Forelimb muscle (tissue), 1 donor: ENCODE measurements at regions not wholly inside any gene's neighbourhood (a gene's known extent, or its start where the extent isn't known, plus 50 kb on each side); places are given as distances from the start of the nearest gene placed in this dataset.

ENCODE experiments used
- DNase-seq: peaks from one replicate; pipeline ENCODE4 v3.0.0-alpha.2; 2013; ENCODE audit warnings: low read depth

DNA sequence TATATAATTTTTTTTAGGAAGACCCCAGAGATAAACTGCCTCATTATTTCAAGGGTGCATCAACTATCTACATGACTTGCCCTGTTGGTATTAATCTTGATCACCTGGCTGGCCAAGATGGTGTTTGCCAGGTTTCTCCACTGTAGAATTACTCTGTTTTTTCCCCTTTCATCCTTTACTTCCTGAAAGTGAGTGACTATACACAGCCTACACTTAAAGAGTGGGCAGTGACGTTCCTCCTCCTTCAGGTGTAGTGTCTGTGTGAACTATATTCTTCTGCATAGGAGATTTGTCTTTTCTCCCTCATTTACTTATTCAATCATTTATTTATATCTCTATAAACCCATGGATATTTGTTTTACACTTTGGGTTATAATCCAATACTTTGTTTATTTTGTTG, 246.7 kb downstream of the IRF8 start:
- DNase-seq, result no peak

DNA sequence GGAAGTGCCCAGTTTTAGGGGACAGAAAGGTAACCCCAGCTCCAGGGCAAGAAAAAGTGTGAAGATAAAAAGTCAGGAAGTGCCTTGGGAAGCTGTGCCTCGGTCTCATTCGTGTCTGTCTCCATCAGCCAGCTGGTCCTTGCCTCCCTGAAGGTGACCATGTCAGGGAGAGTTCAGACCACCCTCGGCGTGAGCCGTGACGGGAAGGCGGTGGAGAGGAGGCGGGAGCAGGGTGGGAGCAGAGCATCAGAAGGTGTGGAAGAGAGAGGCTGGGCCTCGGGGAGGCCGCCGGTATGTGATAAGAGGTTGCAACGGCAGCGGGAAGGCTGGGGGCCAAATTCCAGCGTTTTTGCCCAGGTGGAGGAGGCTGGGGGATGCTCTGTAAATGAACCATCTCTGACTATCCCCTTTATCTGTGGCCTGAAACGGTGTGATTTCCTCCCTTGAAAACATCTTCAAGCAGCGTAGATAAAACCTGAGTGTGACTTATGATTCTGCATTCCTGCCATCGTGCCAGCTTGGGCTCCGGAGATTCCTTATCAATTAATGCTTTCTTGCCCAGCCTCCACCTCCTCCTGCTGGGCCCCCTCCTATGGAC, 251.8 kb downstream of the IRF8 start:
- no peak for DNase-seq

DNA sequence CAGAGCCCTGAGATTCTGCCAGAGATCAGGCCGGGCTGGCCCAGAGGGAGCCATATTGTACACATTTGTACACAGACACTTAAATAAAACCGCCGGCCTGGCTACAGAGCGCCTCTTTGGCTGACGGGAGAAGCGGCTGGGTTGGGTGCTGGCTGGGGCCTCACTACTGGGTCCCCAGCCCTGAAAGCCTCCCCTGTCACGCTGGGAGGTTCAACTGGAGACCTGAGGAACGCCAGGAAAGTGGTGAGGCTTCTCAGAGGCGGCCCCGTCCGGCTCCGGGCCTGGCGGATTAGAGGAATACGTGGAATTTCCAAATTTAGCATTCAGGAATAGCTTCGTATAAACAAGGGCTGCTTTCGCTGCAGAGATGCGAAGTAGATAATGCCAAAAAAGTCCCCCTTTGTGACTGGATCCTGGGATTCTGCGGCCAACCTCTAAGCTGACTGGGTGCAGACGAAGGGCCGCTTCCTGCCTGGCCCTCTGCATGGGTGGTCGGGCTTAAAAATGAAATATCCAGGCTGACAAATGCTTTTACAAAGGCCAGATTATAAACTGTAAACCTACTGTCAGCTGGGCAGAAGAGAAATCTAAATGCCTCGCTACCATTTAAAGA, 252.4 kb downstream of the IRF8 start:
- DNase-seq, result no peak

- DNase-seq, result no peak
Observed at GRCh38 chr16:86156155-86156554, 257.2 kb downstream of the IRF8 start.

DNA sequence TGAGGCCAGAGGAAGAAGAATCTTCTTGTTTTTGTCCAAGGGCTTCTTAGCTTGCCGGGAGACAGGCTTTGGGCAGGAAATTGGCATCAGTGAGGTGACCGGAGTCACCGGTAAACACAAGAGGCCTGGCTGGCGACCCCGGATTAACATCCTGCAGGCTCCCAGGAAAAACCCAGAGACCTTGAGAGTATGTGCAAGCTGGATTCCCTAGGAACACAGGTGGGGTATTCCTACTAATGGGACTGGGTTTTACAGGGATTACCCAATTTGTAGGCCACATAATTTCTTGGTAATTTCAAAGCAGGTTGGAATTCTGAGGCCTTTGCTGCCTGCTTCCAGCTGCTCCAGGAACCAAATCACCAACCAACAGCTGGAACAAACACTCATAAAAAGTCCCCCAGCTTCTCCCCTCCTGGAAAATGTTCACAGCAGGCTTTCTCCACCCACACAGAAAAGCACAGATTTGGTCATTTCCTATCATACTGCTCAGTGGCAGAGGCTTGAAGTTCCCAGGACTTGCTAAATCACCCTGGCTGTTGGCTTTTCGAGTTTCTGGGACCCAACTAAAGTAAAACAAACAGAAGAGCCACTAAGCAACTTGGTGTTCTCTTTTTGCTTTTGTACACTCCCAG, 258.8 kb downstream of the IRF8 start:
- DNase-seq, result no peak

- no peak for DNase-seq
Observed at GRCh38 chr16:86158688-86159360, 259.9 kb downstream of the IRF8 start.

DNA sequence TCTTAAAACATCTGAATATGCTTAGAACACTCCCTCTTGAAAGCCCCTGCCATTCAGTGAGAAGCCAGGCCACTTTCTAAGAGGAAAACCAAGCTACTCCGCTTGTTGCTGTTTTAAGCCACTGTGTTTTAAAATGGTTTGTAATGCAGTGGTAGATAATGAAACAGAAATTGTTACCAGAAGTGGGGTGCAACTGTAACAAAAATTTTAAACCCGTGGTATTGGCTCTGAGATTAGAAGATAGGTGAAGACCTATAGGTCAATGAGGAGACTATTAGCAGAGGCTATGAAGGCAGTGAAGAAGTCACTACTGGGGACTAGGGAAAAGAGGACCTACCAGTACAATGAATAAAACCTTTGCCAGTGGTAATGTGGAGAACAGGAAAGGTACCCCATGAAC, 266.5 kb downstream of the IRF8 start:
- no peak for DNase-seq

GRCh38 chr16:86166414-86166813, 267.5 kb downstream of the IRF8 start:
- no peak for DNase-seq

GRCh38 chr16:86167061-86167460, 268.1 kb downstream of the IRF8 start:
- DNase-seq, result no peak

DNA sequence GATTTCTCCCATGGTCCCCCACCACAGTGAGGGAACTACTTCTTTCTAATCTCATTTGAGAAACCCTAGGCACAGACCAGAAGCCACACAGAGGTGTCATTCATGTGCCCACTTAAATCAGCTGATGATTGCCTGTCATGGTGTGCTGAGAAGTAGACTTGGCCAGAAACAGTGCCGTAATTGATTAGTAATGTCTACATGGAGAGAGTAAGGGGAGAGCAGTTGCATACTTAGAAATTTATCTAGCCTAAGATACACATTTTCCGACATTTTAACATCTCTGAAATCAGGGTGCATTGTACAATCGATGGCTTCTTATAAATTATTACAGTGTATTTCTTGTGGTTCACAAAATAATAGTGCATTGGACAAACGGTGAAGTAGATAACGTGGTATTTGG, 271.8 kb downstream of the IRF8 start:
- no peak for DNase-seq

- no peak for DNase-seq
Observed at GRCh38 chr16:86171329-86171728, 272.4 kb downstream of the IRF8 start.

- no peak for DNase-seq
Observed at GRCh38 chr16:86175816-86176215, 276.9 kb downstream of the IRF8 start.

GRCh38 chr16:86176462-86176861, 277.5 kb downstream of the IRF8 start:
- no peak for DNase-seq

DNA sequence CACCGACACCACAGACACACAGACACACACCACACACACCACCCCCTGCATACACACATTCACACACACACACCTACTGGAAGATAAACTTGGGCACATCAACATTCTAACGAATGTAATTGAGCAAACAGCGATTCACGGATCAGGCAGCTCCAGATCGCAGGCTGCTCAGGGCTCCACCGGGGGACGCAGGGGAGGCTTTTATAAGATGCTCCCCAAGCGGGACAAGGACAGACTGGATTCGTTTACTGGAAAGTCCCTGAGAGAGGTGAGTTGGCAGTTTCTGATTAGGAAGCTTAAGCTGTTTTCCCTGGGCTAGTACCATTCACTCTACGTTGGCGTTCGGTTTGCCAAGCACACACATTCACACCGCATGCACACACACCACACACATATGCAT, 281.3 kb downstream of the IRF8 start:
- DNase-seq, result no peak

DNA sequence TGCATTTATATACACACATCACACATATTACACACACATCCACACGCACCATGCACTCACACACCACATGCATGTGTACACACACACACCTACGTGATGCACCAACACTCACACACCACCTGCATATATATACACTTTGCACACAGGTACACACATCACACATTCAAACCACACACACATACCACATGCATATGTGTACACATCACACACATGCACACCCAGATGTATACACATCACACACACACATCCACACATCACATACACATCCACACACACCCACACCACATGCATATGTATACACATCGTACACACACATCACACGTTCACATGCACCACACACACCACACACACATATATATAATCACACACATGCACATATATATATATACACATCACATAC, 281.8 kb downstream of the IRF8 start:
- no peak for DNase-seq

DNA sequence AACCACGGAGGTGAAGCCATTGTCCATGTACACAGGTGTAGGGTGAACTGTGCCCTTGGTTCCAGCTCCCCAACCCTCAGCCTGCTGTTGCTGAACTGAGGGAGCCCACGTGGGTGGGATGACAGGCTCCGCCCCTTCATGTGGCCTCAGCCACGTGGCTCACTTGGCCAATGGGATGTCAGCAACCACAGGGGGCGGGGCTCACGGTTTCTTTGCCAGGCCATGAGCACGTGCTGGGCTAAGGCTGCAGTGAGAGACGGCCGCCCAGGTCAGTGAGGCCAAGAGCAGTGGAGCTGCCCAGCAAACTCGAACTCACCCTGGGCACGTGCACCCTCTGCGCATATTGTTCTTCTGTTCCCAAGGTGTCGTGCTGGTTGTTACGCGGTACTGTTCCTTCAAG, 282.6 kb downstream of the IRF8 start:
- DNase-seq, result no peak

GRCh38 chr16:86184185-86184584, 285.2 kb downstream of the IRF8 start:
- no peak for DNase-seq

DNA sequence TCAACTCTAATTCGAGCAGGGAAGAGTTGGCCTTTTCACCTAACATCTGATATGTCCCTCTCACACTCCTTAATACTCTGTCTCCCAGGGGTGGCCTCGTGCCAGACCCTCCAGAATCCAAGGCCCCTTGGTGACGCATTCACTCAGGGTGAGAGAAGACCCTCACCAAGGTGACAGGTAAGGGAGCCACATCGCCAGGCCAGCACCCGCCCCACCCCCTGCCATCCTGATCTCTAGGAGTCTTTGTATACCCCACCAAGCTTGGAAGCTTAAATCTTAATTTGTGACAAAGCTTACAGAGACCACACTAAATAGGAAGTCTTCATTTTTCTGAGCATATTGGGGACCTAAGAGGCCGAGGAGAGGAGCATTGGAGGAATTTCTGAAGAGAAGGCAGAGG, 286.1 kb downstream of the IRF8 start:
- DNase-seq, result no peak

- no peak for DNase-seq
Observed at GRCh38 chr16:86186313-86186712, 287.4 kb downstream of the IRF8 start.

DNA sequence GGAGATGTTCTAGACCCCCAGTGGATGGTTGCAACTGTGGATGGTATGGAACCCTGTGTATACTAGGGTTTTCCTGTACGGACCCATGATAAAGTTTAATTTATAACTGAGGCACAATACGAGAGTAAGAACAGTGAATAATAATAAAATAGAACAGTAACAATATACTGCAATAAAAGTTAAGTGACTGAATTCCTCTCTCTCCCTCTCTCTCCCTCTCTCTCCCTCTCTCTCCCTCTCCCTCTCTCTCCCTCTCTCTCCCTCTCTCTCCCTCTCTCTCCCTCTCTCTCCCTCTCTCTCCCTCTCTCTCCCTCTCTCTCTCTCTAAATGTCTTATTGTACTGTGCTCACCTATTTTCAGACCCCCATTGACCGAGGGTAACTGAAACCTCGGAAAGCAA, 291.0 kb downstream of the IRF8 start:
- DNase-seq, result no peak

DNA sequence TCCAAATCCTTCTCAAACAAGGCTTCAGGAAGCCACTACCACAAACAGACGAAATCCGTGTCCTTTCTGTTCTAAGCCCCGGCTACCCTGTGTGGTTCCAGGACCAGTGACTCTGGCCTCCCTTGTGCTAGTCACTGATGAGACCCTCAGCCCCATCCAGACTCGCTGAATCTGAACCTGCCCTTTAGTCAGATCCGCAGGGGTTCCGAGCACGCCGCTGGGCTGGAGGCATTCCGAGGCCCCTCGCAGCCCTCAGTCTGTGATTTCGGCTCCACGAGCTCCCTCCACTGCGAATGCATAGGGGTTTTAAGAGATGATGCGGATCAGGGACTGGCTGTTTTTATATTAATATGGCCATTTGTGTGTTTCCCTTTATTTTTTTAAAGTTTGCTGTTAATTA, 292.7 kb downstream of the IRF8 start:
- no peak for DNase-seq

DNA sequence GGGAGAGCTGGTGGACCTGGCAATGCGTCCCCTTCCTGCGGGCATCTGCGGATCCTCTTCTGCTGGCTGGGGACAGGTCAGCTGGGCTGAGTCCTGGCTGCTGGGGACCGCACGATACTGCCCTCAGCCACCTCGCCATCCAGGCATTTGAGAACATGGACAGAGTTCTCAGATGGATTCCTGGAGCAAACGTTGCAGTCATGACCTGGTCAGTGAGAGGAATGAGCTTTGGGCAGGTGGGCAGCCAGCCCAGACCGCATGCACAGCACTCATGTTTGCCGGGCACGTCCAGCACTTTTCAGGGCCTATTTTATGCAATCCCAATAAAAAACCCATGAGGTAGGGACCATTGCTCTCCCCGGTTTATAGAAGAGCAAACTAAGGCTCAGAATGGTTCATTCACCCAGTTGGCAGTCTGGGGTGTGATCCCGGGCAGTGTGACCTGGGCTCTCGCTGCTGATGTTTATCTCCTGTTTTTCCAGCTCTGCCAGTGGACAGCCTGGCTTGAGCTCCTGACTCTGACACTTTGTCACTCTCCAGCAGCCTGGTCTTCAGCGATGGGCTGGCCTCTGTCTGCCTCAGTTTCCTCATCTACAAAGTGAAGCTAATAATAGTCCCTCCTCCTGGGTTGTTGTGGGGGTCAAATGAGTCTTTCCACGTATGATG, 294.7 kb downstream of the IRF8 start:
- DNase-seq, result no peak
